Anterior cingulate cortex (tissue), 58 donors: ENCODE measurements at regions not wholly inside any gene's neighbourhood (a gene's known extent, or its start where the extent isn't known, plus 50 kb on each side); places are given as distances from the start of the nearest gene placed in this dataset.

Source experiments
- DNase-seq, 58 donors: peaks; one replicate each; lab custom pipeline; 2025; lab: John Stamatoyannopoulos, UW

- DNase-seq = no peak
Measured at GRCh38 chr3:34008836-34009809, 210.7 kb downstream of the PDCD6IP start.

DNA sequence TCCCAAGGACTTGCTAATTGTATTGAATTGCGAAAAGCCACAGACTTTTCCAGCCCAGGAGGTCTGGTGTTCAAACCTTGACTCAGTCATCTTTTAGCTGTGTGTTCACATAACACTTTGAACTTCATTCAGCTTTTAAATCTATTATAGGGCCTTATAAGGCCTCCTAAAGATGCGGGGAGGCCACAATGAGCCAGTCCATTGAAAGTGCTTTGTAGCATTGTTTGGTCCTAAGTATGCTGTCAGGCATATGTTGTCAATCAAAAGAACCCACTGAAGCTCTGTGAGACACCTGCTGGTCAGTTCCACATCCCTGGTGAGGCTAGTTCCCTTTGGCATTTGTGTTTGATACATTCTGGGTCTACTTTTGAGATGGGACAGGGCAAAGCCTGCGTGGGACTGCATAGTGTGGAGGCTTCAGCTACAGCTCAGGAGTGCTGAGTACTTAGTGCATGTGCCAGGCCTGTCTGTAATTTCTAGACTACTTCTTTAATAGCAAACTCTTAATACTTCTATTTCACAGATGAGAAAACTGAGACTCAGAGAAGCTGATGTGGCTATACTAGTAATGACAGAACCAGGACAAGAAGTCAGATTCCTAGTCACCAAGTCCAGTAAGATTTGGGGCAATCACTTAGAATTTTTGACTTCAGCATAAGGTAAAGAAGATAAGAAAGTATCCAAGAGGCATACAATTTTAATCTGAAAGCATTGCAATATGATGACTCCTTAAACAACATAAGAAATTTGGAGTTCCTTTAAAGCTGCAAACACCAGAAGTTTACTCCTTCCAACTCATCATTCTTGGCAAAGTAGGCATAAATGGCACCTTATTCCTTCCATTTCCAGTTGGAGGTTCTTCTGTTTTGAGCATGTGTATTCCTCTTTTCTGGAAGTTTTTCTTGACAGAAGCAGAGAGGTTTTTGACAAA is 213.0 kb downstream of the PDCD6IP start:
- no peak for DNase-seq

- DNase-seq = no peak
Measured at GRCh38 chr3:34012102-34012461, 213.7 kb downstream of the PDCD6IP start.

DNA sequence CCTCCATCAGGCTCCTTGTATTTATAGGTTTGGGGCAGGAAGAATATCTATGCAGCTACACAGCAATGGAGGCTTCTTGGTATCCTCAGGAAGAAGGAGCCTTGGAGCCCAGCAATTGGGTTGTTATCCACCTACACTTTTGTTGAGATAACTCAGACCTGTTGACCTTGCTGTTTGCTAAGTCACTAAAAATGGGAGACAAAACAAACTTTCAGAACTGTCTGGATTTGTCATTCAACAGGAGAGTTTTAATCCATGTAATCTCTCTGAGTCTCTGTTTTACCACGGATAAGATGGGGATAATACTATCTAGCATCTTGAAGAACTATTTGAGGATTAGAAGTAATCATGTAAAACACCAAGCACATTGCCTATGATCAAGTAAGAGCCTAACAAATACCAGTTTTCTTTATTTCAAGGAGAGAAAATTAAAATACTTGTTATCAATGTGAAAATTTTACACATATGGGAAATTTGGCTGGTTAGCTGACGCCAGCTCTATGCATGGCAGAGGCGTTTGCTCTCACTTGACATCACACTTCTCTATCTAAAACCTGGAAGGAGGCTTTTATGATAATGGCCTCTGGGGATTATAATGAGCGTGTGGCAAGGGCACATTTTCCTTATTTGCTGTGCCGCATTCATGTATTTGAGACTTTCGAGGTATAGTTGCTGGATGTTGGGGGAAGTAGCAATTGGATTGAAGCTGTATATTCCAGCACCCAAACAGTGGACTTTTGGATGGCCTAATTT is 215.6 kb downstream of the PDCD6IP start:
- DNase-seq = peak in 1 of 58 donors; percentile 4

- DNase-seq = no peak
Measured at GRCh38 chr3:34015204-34016142, 217.0 kb downstream of the PDCD6IP start.

DNA sequence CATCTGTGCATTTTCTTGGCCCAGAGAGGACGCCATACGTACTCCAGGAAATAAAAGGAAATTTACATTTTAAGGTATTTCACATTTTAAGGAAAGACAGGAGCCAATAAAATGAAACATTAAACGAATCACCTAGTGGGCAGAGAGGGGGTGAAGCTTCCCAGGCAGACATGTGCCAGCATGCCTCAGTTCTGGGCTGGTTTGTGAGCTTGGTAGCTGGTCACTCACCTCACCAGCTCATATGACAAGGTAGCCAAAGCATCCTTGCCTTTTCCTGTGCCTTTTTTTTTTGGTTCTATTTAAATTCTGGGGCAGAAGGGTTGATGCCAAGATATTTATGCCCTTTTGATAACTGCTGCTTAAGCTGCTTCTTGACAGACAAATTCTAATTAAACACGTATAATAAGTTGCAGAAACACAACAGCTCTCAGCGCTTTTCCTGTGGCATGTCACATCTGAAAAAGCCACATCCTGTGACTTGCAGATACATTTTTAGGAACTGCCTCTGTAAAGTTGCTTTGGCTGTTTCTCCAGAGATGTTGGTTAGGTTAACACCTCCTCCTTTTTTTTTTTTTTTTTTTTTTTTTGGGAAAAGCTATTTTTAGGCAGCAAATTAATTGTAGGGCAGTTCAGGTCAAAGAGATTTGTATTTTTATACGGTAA is 218.6 kb downstream of the PDCD6IP start:
- DNase-seq = peak in 1 of 58 donors; percentile 3

DNA sequence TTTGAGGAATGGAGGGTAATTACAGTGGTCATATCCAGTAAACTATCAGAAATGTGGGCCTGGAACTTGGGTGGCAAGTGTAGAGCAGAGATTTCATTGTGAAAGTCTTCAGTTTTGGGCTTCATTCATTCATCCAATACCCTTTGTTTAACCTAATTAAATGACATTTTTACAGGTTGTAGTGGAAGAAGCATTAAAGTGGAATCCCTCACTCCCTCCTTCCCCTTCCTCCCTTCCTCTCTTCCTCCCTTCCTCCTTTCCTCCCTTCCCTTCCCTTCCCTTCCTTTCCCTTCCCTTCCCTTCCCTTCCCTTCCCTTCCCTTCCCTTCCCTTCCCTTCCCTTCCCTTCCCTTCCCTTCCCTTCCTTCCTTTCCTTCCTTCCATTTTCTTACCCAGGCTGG is 219.3 kb downstream of the PDCD6IP start:
- DNase-seq = no peak

DNA sequence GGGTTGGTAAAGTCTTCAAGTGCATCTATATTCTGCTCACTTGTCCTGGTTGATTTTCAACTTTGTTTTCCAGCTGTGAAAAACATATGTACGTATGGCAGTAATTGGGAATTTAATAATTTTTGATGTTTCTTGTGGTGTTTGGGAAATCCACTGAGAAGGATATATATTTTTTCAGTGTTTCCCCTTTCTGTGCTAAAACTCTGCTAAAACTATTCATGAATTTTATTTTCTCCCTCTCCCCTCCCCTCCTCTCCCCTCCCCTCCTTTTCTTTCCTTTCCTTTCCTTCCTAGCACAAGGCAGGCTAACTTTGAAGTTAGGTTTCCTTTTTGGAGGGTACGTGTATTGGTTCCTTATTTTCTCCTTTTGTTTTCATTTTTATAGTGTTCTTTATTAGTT is 220.7 kb downstream of the PDCD6IP start:
- no peak for DNase-seq

DNA sequence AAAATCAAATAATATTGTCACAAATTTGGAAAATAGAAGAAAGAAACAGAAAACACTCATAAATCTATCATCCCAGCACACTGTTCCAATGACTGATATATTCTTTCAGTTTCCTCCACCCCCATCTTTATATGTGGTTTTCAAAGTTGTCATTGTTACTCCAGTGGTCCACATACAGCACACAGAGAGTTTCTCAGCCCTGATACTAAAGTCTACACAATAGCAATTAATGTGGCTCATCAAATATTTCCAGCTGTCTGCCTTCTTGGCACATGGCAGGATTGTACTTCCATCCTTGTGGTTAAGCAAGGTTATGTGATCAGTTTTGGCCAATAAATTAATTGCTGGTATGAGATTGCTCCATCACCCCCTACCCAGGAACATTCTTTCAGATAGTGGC is 221.7 kb downstream of the PDCD6IP start:
- DNase-seq = no peak

DNA sequence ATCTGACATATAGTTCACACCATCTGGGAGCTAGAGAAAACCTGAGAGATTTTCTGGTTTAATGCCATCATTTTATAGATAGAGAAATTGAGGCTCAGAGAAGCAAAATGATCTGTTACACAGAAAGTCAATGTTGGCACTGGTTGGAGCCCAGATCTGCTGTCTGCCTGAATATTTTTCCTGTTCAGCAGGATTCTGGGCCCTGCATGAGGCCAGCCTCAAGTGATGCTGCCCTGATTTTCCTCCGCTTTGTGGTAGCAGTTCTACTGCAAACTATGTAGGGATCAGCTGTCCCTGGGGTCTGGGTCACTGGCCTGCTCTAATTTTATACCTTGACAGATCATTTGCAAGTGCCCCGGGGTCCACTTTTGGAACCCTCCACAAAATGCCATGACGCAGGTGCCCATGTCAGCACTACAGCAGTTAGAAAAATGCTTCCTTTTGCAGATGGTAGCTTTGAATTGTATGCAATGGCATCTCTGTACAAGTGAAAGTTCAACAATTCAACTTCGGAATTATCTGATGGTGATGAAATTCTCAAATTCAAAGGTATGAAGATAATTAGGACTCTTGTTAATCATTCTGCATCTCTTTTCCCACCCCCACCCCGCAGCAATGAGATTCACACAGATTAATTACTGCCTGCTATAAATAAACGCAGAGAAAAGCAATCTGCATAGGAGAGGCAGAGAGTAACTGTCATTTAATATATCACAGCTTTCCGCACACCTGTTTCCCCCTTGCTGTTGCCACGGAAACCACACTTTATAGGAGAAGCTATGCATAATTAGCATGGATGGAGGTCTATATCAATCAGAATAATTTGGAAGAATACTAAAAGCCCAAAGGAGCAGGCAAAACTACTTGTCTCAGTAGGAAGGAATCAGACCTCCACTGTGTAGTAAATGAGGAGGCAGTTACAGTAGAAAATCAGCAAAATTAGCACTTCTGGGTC is 222.6 kb downstream of the PDCD6IP start:
- DNase-seq = no peak

GRCh38 chr3:34022147-34022546 is 223.7 kb downstream of the PDCD6IP start:
- DNase-seq = no peak

DNA sequence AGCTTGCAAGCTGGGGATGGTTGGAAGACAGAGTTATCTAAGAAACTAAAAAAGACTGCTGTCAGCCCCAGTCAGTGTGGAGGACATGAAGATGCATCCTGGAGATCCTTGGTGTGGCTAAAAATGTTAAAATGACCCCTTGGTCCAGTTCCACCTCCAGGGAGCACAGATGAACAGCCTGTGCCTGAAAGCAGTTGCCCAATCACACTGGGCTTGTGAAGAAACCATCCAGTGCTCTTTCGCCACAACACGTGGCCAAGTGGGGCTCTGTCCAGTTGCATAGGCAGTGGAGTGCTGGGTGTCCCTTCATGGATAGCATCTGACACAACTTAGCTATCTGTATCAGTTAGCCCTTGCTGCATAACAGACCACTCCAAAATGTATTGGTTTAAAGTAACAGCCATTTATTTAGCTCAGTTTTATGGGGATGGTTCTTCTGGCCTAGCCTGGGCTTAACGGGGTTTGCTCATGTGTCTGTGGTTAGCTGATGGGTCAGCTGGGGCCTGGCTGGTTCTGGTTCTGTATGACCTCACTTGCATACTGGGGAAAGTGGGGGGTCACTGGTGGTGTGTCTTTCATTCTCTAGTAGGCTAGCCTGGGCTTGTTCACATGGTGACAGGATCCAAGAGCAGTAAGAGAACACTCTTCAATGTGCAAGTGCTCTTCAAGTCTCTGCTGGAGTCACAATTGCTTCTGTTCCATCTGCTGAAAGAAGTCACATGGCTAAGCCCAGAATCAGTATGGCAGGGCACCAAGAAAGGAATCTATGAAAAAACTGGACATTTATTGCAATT is 226.2 kb downstream of the PDCD6IP start:
- no peak for DNase-seq

GRCh38 chr3:34033839-34034238 is 235.4 kb downstream of the PDCD6IP start:
- no peak for DNase-seq

DNA sequence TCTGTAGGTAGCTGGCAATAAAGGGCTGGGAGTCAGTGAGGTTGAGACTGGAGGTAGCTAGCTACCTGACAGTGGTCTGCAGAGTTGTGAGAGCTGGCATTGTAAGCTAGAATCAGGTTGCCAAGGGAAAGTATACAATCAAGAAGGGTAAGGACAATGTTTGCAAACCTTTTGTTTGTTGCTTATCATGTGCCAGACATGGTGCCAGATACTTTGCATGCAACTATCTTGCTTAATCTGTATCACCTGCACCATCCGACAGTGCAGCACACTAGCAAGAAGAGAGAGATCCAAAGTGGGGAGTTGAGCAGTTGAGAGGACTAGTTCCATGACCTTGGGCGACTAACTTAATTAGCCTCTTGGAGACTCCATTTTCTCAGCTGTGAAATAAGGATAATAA is 236.4 kb downstream of the PDCD6IP start:
- DNase-seq = no peak

GRCh38 chr3:34035775-34036174 is 237.3 kb downstream of the PDCD6IP start:
- DNase-seq = no peak

- no peak for DNase-seq
Measured at GRCh38 chr3:34037260-34037659, 238.8 kb downstream of the PDCD6IP start.

DNA sequence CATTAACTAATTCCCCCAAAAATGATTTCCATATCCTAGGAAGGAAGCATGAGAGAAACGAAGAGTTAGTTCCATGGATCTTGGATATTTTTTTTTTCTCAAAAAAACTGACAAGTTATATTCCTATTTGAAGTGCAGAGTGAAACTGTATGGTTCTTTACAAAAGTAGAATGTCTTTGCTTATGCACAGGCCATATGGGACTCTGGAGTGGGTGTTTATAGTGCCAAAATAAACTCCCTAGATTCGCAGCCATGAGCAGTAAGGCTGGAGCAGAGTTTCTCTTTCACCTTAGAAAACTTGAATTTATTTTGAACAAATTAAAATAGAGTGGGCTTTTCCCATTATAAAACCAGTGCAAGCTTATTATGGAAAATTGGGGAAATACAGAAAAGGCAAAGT is 239.7 kb downstream of the PDCD6IP start:
- peak in 3 of 58 donors; percentile 14 to 47 (median 21) for DNase-seq
